Spleen (tissue), 7 donors: ENCODE measurements at regions not wholly inside any gene's neighbourhood (a gene's known extent, or its start where the extent isn't known, plus 50 kb on each side); places are given as distances from the start of the nearest gene placed in this dataset.

Experiments used
- POLR2AphosphoS5 ChIP-seq, 3 donors: sonication (generic); formaldehyde crosslinking; IDR thresholded peaks; one replicate each; pipeline ENCODE4 v1.5.1; 2017; ENCODE audit warnings: antibody characterized with exemption in 3 of 3
- TF ChIP-seq, protein P1 (sequence below), 11 experiments: fragments of 200-600 bp in 7 of 11; fragments of 450-650 bp in 4 of 11; sonication (generic) in 4 of 11; IDR thresholded peaks in 8 of 11; conservative IDR thresholded peaks in 3 of 11; 1 replicate in 7 of 11; 2 replicates in 4 of 11; pipeline versions ENCODE4 v1.4.0 to v1.8.0; 2016 to 2021; ENCODE audit warnings: antibody characterized with exemption in 11 of 11, inconsistent platforms in 4 of 11, mild to moderate bottlenecking in 1 of 11
- donor health status: DM: no; HTN: no; CAD: no; lungs with moderate emphysema.
- donor health status: DM: no; HTN: no; CAD: no.
- donor health status: DM: no; HTN: no; CAD: no.

DNA sequence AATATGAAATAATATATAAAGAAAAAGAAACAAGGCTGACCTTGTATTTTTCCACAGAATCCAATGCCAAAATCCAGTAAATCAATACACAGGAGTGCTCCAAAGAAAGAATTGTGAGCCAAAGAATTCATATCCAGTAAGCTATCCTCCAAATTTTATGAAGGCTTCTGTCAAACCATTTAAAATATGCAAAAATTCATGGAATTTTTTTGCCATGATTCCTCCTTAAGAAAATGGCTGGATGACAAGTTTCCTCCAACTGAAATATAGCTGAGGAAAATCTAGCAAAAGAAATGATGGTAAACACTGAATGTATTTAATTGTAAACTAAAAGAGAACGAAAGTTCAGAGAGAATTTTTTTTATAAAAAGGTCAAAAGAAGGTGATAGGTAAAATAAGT, 290.3 kb downstream of the UBE3D start:
- TF ChIP-seq POLR2AphosphoS5 (IDR thresholded peaks at IDR 0.05), result no peak
- TF ChIP-seq, protein P1, sequence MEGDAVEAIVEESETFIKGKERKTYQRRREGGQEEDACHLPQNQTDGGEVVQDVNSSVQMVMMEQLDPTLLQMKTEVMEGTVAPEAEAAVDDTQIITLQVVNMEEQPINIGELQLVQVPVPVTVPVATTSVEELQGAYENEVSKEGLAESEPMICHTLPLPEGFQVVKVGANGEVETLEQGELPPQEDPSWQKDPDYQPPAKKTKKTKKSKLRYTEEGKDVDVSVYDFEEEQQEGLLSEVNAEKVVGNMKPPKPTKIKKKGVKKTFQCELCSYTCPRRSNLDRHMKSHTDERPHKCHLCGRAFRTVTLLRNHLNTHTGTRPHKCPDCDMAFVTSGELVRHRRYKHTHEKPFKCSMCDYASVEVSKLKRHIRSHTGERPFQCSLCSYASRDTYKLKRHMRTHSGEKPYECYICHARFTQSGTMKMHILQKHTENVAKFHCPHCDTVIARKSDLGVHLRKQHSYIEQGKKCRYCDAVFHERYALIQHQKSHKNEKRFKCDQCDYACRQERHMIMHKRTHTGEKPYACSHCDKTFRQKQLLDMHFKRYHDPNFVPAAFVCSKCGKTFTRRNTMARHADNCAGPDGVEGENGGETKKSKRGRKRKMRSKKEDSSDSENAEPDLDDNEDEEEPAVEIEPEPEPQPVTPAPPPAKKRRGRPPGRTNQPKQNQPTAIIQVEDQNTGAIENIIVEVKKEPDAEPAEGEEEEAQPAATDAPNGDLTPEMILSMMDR (IDR thresholded peaks at IDR 0.05 in 8 of 11, conservative IDR thresholded peaks at IDR 0.05 in 3 of 11), result no peak
